Suppressor macrophage (primary cell): ENCODE measurements at regions not wholly inside any gene's neighbourhood (a gene's known extent, or its start where the extent isn't known, plus 50 kb on each side); places are given as distances from the start of the nearest gene placed in this dataset.
A peak's percentile ranks its signal among the peaks of the same experiment; 100 is the strongest.

Experiments used
- DNase-seq, 4 experiments: peaks; one replicate each; pipeline ENCODE4 v3.0.0-alpha.2; 2020 to 2022

DNA sequence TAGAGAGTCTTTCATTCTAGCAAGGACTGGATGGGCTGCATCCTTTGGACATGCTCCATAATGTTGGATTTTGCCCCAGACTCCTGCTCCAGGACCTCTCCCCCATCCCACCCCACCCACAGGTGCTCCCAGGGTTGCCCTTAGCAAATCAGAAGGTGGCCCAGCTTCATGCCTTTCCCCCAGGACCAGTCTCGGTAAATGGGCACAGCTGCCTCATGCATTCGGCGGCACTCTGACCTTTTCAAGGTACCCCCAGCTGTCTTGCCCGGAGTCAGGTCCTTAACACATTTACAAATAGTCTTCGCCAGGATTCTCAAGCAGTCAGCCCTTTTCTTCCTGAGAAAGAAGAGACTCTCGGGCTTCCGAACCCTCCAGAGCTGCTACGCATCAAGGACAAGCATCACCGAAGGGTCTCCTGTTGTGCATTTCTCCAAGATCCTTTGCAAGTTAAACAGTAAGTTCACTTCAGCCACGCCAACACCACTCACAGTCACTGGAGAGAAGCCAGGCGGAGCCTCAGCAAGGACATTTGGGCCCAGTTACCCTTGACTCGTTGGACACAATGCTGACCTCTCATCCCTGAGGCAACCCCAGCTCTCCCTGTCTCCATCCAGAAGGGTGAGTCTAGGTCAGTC, 287.8 kb downstream of the FAM43A start:
- no peak for DNase-seq

DNA sequence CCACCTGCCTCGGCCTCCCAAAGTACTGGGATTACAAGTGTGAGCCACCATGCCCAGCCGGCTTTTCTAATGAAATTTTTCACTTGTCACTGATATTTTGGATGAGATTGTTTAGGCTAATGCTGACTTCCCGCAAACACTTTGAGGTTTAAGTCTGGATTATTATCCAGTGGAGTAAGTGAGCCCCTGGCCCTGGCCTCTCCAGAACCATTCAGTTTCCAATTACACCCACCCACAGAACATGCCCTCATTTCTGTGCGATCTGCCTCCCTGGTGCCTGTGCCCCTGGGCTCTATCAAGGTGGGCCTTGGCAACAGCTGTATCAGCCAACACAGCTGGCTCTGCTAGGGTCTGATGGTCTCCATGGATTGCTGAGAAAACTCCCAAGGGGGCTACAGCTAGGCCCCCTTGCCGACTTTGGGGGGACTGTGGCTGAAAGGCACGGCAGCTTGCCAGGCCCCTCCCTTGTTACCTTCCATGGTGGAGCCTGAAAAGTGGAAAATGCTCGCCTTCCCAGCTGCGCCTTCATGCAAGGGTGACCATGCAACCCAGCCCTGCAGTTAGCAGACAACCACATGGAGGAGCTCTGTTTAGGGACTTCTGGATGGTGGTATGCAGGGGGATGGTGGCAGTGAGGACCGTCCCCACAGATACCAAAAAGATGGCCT, 288.9 kb downstream of the FAM43A start:
- DNase-seq = no peak

DNA sequence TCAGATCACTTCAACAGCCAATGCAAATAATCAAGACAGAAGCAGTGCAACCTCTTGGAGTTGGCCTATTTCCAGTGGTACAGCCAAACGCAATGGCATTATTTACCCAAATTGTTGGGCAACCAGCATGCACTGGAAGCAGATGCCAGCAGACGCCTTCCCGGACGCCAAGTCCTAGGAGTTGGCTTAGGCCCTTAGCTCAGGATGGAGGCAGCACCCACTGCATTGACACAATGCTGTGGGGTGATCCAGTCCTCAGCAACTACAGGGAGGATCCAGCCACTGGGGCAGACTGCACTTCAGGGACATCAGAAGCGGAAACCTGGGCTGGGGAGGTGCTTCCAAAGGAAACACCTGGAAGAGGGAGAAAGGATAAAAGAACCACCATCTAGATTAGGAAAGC, 290.4 kb downstream of the FAM43A start:
- DNase-seq = no peak

GRCh38 chr3:194976874-194977273, 291.2 kb downstream of the FAM43A start:
- no peak for DNase-seq

- no peak for DNase-seq
Observed at GRCh38 chr3:194977356-194977755, 291.7 kb downstream of the FAM43A start.

DNA sequence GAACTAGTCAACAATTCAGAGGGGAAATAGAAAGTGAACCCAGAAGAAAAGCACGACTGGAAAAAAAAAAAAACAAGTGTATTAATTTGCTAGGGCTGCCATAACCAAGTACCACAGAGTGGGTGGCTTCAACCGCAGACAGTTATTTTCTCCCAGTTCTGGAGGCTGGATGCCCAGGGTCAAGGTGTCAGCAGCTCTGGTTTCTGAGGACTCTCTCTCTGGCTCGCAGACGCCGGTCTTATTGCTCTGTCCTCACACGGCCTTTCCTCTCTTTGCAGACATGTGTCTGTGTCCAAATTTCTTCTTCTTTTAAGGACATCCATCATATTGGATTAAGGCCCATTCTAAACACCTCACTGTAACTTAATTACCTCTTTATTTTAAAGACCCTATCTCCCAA, 291.8 kb downstream of the XXYLT1 start:
- no peak for DNase-seq

DNA sequence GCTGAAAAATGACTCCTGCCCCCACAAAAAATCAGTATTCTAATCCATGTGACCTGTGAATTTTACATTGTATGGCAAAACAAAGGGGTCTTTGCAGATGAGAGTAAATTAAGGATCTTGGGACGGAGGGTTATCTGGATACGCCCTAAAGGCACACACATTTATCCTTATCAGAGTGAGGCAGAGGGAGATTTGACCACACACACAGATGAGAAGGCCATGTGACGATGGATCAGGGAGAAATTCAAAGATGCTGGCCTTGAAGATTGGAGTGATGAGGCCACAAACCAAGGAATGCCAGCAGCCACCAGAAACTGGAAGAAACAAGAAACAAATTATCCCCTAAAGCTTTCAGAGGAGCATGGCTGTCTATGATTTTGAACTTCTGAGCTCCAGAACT, 288.5 kb downstream of the XXYLT1 start:
- DNase-seq = no peak

GRCh38 chr3:194983121-194983520, 287.8 kb downstream of the XXYLT1 start:
- no peak for DNase-seq

GRCh38 chr3:194983620-194984019, 287.3 kb downstream of the XXYLT1 start:
- DNase-seq = no peak

GRCh38 chr3:194984066-194984465, 286.9 kb downstream of the XXYLT1 start:
- no peak for DNase-seq

GRCh38 chr3:194984622-194985021, 286.3 kb downstream of the XXYLT1 start:
- DNase-seq = no peak

DNA sequence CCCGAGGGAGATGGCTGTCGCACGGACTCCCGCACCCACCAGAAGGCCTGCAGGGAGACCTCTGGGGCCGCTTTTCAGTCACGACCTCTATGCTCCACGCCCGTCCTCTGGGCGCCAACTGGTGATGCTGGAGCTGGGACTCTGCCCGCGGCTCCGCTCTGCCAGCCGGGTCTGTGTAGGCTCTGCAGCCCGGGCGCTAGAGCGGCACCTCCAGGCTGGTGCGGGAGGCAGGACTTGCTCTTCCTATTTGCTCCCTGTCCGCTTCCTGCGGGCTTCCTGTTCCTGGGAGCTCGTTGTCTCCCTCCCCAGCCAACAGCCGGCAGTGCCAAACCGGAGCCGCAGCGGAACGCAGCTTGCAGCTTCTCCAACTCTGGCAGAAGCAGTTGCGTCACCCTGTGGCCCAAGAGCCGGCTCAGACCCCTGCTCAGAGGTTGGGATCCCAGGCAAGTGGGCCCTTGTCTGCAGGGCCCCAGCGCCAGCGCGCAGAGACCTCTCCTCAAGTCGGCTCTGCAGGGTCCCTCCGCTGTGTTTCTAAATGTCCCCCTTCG, 285.9 kb downstream of the XXYLT1 start:
- peak; percentile 64 to 85 (median 74) for DNase-seq

DNA sequence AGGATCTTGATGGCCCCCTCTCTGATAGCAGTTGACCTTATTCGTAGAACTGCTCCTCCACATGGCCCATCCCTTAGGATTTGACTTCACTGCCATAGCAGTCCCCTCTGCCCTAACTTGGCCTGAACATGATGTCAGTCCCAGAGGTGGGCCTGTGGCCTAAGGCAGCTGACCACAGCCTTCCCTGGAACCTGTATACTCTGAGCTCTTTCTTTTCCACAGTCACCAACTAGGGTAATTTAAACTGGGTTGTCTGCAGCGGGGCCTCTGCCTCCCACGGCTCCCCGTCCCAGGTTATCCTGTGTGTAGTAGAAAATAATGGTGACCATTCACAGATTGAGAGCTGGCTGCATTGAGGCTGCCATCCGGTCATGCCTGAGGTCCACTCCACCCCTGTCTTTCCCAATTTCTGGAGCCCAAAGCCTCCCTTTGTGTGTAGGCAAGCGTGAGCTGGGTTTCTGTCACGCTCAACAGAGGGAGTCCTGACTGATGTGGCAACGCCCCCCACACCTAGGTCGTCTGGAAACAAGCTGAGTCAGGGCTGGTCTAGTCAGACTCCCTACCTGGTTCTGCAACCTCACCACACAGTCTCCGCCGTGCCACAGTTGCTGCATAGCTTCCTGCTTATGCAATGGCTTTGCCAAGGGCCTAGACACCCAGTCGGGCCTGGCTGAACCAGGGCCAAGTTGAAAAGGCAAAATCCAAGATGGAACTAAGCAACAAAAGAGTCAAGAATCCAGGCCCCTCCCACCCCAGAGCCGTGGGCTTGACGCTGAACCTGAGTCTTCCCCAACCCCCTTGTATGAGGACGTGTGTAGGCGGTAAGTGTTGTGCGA, 284.5 kb downstream of the XXYLT1 start:
- DNase-seq = peak; percentile 31 to 85 (median 56)

- DNase-seq = no peak
Observed at GRCh38 chr3:194987571-194988494, 283.1 kb downstream of the XXYLT1 start.

DNA sequence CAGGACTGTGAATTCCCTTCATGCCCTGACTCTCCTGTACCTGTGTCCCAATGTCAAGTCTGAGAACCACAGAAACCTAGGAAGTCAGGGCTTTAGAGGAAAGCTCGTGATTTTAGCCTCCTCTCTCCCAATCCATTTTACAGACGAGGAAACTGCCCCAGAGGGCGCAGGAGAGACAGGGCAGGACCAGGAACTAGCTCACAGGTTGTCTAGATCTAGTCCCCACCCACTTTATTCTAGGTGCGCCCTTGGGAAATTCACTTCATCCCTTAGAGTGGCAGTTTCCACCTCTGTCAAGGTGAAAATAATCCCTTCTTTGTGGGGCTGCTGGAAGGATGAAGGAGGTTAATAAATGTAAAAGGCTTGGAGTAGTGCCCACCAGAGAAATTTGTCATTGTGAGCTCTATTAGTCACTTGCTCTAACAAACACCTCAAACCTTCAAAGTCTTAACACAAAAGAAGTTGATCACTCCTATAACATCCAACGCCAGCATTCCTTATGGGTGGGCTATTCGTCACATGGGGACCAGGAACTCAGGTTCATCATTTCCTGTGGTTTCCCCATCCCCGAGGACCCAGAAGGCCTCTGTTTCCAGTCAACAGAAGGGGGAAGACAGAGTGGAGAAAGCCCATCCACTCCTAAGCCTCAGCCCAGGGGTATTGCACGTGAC, 282.3 kb downstream of the XXYLT1 start:
- no peak for DNase-seq

DNA sequence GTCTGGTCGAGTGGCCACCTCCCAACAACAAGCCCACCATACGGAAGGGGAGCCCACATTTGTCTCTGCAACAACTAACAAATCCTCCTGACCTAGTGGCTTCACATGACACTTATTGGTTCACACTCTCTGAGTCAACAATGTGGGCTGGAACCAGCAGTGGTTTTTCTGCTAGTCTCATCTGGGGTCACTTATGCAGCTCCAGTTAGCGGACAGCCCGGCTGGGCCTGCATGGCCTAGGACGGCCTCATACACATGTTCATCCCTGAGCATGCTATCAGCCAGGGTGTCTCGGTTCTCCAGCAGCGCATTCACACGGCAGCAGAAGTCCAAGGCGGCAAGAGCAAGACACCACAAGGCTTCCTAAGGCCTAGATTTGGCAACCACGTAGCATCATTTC, 281.7 kb downstream of the XXYLT1 start:
- peak in 3 of 4 experiments; percentile 31 to 47 (median 43) for DNase-seq

DNA sequence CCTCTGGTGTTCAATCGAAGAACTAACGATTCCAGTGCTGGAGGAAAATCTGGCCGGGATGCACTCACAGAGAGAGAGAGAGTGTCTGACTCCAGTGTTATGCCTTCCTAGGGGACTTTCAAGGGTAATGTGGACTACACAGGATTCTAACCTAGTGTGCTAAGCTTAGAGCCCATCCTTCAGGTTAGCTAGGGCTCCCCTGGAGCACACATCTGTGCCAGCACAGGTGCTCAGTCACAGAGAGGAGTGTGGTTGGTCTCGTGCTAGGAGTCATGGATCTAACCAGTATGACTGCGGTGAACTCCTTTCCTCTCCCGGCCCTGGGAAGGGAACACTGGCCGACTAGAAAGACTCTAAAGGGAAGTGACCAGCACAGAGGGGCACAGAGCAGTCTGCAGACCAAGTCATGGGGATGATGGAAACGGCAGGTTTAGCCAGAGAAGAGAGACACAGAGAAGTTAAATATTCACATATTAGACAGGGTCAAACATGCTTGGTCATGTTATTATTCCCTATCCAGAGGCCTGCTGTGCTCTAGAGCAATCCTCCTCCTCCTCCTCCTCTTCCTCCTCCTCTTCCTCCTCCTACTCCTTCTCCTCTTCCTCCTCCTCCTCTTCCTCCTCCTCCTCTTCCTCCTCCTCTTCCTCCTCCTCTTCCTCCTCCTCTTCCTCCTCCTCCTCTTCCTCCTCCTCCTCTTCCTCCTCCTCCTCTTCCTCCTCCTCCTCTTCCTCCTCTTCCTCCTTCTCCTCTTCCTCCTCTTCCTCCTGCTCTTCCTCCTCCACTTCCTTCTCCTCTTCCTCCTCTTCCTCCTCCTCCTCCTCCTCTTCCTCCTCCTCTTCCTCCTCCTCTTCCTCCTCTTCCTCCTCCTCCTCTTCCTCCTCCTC, 280.3 kb downstream of the XXYLT1 start:
- DNase-seq = no peak

- no peak for DNase-seq
Observed at GRCh38 chr3:194991338-194991654, 279.7 kb downstream of the XXYLT1 start.

DNA sequence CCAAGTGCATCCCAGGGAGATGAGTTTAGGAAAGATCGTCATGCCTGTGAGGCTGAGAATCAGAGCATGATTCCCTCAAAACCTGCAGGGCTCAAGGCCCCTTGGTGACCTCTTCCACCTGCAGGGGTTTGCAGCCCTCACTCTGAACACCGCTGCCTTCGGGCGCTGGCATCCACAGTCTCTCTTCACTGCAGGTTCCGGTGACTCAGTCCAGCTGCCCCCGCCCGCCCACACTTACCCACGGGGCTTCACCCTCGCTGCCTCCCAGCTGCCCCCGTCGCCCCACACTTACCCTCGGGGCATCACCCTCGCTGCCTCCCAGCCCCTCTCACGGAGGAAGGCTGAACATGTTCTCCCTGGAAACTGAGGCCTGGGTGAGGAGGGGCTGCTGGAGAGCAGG, 277.1 kb downstream of the XXYLT1 start:
- DNase-seq = no peak

GRCh38 chr3:194994551-194994981, 276.4 kb downstream of the XXYLT1 start:
- DNase-seq = no peak

DNA sequence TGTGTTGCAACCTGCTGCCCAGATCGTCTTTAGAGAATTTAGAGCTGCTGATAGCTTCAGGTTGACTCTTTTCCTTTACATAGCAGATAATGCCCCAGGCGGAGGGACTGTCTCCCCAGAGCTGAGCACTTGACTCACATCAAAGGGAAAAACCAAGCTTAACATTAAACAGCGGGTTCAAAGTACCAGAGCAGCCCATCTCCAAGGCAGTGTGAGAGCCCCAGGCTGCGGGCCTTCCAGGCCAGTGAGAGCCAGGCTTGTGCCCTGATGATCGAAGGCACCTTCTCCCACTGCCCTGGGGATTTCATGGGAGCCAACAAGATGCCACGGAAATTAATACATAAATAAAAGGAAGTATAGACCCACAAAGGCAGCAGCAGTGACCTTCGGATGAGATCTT, 275.6 kb downstream of the XXYLT1 start:
- no peak for DNase-seq
